GM12865 (cell line): ENCODE measurements at regions not wholly inside any gene's neighbourhood (a gene's known extent, or its start where the extent isn't known, plus 50 kb on each side); places are given as distances from the start of the nearest gene placed in this dataset.
"Not testable (repeated sequence)": the region's sequence is repeated elsewhere in the genome, so short reads cannot be mapped to it uniquely, and the experiment has no call there.

ENCODE experiments used
- DNase-seq: peaks from one replicate; pipeline ENCODE4 v3.0.0; 2010; ENCODE audit warnings: low read depth
- H3K4me3 ChIP-seq: 2 replicates; pipeline ENCODE4 v1.5.1; 2011; ENCODE audit warnings: mild to moderate bottlenecking, low read depth, low read length, control low read depth
- TF ChIP-seq, protein P1 (sequence below): IDR thresholded peaks from 2 replicates; pipeline ENCODE4 v1.5.1; 2011; ENCODE audit warnings: low read length, control low read depth, low read depth, inconsistent platforms; ENCODE audit not compliant: insufficient read depth; ENCODE audit errors: missing control alignments

DNA sequence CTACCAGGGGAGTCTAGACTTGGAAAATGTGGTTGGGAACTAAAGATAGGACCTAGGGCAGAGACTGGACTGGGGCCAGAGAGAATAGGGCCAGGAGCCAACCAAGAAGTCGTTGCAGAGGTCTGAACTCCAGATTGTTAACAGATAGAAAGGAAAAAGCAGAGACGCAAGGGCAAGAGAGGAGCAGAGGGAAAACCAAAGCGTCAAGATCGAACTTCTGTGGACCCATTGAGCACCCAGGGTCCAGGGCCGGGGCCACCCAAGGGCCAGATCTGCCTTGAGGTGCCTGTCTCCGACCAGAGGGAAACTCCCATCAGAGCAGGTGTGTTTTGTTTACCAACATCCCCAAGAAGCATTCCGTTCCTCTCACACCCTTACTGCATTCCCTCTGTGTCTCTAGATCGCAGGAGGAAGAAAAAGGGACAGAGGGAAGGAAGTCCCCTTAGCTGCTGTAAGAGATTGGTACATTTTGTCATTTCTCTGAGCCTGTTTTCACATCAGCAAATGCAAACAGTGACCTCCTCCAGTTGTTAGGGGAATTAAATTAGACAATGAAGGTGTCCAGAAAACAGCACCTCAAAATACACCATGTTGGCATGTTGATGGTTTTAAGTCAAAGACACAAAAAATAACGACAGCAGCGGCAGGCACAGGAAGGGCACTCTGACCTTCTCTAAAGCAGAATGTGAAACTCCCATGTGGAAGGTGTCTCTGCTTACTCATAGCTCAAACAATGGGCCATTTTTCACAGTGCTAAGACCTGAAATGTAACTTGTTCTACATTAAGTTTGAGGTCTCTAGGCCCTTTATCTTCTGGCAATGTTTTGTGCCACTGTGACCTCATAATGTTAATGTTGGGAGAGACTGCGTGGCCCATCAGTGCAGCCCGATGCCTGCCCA lies 105.8 kb upstream of the RAB4A start:
- TF ChIP-seq, protein P1, sequence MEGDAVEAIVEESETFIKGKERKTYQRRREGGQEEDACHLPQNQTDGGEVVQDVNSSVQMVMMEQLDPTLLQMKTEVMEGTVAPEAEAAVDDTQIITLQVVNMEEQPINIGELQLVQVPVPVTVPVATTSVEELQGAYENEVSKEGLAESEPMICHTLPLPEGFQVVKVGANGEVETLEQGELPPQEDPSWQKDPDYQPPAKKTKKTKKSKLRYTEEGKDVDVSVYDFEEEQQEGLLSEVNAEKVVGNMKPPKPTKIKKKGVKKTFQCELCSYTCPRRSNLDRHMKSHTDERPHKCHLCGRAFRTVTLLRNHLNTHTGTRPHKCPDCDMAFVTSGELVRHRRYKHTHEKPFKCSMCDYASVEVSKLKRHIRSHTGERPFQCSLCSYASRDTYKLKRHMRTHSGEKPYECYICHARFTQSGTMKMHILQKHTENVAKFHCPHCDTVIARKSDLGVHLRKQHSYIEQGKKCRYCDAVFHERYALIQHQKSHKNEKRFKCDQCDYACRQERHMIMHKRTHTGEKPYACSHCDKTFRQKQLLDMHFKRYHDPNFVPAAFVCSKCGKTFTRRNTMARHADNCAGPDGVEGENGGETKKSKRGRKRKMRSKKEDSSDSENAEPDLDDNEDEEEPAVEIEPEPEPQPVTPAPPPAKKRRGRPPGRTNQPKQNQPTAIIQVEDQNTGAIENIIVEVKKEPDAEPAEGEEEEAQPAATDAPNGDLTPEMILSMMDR: no peak
- H3K4me3 ChIP-seq: no peak overlapping the region
- DNase-seq: peak; percentile 42

DNA sequence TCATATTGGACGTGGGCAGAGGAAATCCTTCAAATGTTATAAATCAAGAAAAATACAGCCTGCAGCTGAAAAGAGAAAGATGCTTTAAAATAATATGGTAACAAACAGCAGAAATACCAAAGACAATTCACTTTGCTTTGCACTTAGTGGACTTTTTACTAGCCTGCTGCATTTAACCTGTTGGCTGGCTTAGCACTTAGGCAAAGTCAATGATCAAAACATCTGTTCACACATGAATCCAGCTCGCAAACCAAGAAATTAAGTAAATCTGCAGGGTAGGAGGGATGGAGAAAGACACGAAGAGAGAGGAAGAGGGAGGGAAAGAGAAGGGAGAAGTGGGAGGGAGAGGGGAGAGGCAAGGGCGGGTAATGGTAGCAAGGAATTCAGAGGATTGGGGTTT lies 103.6 kb upstream of the RAB4A start:
- DNase-seq: no peak
- no peak overlapping the region for H3K4me3 ChIP-seq
- TF ChIP-seq, protein P1: no peak

DNA sequence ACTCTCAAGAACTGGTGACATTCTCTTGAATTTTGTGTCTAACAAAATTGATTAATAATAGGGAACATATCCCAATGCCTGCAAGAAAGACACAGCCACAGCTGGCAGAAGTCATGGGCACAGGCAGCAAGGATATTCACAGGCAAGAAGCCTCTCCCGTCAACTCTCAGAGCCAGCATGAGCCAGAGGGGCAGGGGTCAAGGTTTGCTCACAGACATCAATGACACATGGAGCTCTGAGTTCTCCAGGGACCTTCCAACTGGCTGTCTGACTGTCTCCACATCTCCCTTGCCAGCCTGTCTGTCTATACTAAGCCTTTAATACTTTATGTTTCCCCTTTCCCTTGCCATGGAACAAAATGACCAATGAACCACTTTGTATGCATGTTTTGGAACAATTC lies 101.5 kb upstream of the RAB4A start:
- TF ChIP-seq, protein P1: no peak
- no peak overlapping the region for H3K4me3 ChIP-seq
- DNase-seq: no peak

DNA sequence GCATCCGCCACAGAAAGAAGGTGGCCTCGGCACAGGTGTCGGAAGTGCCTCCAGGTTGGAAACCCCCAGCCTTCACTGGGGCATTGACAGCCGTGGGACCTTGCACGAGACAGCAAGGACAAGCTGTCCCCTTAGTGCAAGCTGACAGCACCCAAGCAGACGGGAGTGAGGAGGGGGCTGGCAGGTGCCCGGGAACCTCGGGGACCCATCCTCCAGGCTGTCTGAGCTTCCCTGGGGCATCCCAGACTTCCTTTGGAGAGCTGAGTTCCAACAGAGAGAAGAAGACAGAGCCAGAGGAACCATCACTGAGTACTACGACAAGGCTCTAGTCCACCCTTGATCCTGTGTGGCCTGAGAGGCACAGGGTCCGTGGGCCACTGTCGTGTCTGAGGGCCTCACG lies 100.6 kb upstream of the RAB4A start:
- TF ChIP-seq, protein P1: no peak
- no peak overlapping the region for H3K4me3 ChIP-seq
- DNase-seq: no peak

DNA sequence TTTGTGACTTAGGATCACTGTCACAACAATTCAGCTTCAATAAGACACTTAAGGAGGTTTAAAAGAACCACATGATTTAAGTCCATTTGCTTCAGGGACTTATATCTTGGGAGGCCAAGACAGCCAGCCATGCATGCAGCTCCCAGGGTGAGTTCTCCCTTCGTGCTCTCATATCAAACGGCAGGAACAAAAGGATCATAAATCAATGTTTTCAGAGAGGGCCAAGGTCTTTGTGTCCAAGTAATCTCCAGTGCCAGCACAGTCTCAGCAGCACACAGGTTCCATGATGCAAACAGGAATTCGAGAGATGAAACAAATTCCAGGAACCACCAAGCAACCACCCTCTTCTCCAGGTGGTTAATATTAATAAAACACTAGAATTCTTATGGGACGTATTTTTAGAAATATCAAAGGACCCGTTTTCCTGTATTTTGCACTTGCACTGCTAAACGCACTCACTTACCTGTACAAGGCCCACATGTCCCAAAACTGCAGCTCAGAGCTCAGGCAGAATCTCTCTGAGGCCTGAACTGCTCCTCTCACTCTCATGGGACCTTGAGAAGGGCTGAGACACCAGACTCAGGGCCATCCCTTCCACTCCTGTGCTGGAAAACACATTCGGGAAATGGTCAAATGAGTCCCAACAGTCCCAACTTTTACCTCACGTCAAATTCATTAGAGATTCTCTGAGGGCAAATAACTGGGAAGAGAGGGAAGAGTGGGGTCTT lies 100.0 kb upstream of the RAB4A start:
- DNase-seq: no peak
- TF ChIP-seq, protein P1: no peak
- no peak overlapping the region for H3K4me3 ChIP-seq

DNA sequence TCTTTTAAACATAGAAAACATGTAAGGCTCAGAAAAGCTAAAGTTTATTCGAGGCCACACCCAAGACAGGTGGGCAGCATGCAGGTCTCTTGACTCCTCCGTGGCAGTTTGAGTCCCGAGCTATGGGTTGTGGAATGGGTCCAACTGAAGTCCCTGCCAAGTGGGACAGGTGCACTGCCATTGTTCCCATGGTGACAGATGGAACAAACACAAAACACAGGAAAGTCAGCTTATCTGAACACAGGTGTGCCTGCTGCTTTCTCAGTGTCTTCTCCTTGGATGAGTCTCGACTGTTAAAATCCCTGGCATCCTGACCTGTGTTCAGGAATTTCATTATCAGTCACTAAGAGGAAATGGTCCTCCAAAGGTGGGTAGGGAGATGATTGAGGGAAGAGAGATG lies 99.0 kb upstream of the RAB4A start:
- TF ChIP-seq, protein P1: no peak
- no peak for DNase-seq
- no peak overlapping the region for H3K4me3 ChIP-seq

DNA sequence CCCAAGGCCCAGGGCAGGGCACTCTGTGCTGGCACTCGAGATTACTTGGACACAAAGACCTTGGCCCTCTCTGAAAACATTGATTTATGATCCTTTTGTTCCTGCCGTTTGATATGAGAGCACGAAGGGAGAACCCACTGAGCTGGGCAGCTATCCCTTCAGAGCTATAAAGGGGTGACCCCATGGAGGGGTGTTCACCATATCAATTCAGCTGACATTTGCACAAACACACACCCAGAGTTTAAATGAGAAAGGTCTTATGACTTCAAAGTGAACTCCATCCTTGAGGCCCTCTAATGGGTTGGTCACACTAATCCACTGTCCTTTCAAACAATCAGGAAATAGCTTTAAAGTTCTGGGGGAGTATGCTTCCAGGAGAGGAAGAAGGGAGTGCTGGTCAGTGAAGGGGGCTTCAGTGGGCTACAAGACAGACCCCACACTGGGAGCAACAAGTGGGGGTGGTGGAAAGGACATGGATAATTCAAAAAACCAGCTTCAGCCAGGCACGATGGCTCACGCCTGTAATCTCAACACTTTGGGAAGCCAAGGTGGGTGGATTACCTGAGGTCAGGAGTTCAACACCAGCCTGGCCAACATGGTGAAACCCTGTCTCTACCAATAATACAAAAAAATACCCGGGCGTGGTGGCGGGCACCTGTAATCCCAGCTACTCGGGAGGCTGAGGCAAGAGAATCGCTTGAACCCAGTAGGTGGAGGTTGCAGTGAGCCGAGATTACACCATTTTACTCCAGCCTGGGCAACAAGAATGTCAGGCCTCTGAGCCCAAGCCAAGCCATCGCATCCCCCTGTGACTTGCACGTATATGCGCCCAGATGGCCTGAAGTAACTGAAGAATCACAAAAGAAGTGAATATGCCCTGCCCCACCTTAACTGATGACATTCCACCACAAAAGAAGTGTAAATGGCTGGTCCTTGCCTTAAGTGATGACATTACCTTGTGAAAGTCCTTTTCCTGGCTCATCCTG lies 97.1 kb upstream of the RAB4A start:
- H3K4me3 ChIP-seq, DNase-seq: not testable (repeated sequence)

DNA sequence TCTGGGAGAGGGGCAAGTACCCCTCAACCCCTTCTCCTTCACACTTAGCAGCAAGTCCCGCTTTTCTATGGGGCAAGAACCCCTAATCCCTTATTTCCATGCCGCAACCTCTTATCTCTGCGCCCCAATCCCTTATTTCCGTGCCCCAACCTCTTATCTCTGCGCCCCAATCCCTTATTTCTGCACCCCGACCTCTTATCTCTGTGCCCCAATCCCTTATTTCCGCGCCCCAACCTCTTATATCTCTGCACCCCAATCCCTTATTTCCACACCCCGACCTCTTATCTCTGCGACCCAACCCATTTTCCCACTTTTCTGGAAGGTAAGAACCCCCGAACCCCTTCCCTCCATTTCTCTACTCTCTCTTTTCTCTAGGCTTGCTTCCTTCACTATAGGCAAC lies 95.6 kb upstream of the RAB4A start:
- DNase-seq, H3K4me3 ChIP-seq: not testable (repeated sequence)

DNA sequence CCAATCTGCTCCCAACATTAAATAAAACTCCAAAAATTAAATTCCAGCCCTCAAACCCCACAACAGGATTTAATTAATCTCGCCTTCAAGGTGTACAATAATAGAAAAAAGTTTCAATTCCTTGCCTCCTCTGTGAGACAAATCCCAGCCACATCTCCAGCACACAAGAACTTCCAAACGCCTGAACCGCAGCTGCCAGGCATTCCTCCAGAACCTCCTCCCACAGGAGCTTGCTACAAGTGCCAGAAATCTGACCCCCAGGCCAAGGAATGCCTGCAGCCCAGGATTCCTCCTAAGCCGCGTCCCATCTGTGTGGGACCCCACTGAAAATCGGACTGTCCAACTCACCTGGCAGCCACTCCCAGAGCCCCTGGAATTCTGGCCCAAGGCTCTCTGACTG lies 94.5 kb upstream of the RAB4A start:
- not testable (repeated sequence) for H3K4me3 ChIP-seq, DNase-seq
